H1 (cell line): ENCODE measurements at regions not wholly inside any gene's neighbourhood (a gene's known extent, or its start where the extent isn't known, plus 50 kb on each side); places are given as distances from the start of the nearest gene placed in this dataset.

Experiments used
- CTCF ChIA-PET: fragments of 300-600 bp; sonication (Branson Sonifier 250); formaldehyde crosslinking; loops from one replicate; lab custom pipeline; 2021; ENCODE audit not compliant: partially characterized antibody; lab: Charles Lee
- POLR2A ChIA-PET: fragments of 300-600 bp; sonication (Branson Sonifier 250); formaldehyde crosslinking; loops from one replicate; lab custom pipeline; 2021; ENCODE audit warnings: inconsistent platforms; ENCODE audit not compliant: partially characterized antibody; lab: Charles Lee
- DNase-seq, 2 experiments: peaks; one replicate each; pipeline versions ENCODE4 v3.0.0 to v3.0.0-alpha.2; 2010 to 2022; ENCODE audit warnings: low spot score in 2 of 2, low read depth in 1 of 2, mixed read lengths in 1 of 2
- FAIRE-seq: peaks from 2 replicates; lab custom pipeline; 2011; peaks lifted over from hg19 to GRCh38; lab: Jason Lieb, UNC
- H2AFZ ChIP-seq: 2 replicates; pipeline ENCODE4 v1.8.1; 2012; ENCODE audit warnings: low read length, inconsistent platforms
- H2AK5ac ChIP-seq: 2 replicates; pipeline ENCODE4 v1.6.1; 2013; ENCODE audit warnings: low read depth, low read length
- H2BK120ac ChIP-seq: replicated peaks from 2 replicates; pipeline ENCODE3; 2013; ENCODE audit warnings: low read depth, low read length, inconsistent platforms
- H2BK12ac ChIP-seq: 2 replicates; pipeline ENCODE4 v1.6.1; 2013; ENCODE audit warnings: low read depth, low read length
- H2BK15ac ChIP-seq: 2 replicates; pipeline ENCODE4 v1.6.1; 2013; ENCODE audit warnings: low read length
- H2BK20ac ChIP-seq: 2 replicates; pipeline ENCODE4 v1.6.1; 2013; ENCODE audit warnings: low read length
- H2BK5ac ChIP-seq: 2 replicates; pipeline ENCODE4 v1.6.1; 2013; ENCODE audit warnings: low read depth, low read length
- H3K14ac ChIP-seq: 2 replicates; pipeline ENCODE4 v1.6.1; 2013; ENCODE audit warnings: inconsistent platforms; ENCODE audit not compliant: insufficient read length
- H3K18ac ChIP-seq: 2 replicates; pipeline ENCODE4 v1.6.1; 2013; ENCODE audit warnings: low read length; ENCODE audit errors: extremely low read depth
- H3K23ac ChIP-seq: 2 replicates; pipeline ENCODE4 v1.6.1; 2013; ENCODE audit warnings: inconsistent platforms; ENCODE audit not compliant: insufficient read length
- H3K23me2 ChIP-seq: 2 replicates; pipeline ENCODE4 v1.6.1; 2013; ENCODE audit warnings: low read depth, low read length
- H3K27ac ChIP-seq: 2 replicates; pipeline ENCODE4 v1.6.1; 2011; ENCODE audit warnings: low read depth, low read length, inconsistent platforms
- H3K27me3 ChIP-seq, 4 experiments: replicated peaks in 1 of 4; 1 replicate in 1 of 4; 2 replicates in 3 of 4; pipeline versions ENCODE4 v1.6.1 to v1.8.1; 2011 to 2013; ENCODE audit warnings: low read length in 3 of 4, mild to moderate bottlenecking in 3 of 4, inconsistent platforms in 2 of 4, mixed read lengths in 2 of 4, moderate library complexity in 1 of 4; ENCODE audit not compliant: control insufficient read depth in 3 of 4, insufficient read depth in 3 of 4; ENCODE audit errors: extremely low read depth in 1 of 4
- H3K36me3 ChIP-seq, 4 experiments: 2 replicates each; pipeline versions ENCODE4 v1.6.1 to v1.8.1; 2011 to 2013; ENCODE audit warnings: mild to moderate bottlenecking in 4 of 4, low read length in 3 of 4, moderate library complexity in 2 of 4, control low read depth in 1 of 4, inconsistent platforms in 1 of 4; ENCODE audit not compliant: insufficient read depth in 4 of 4, control insufficient read depth in 2 of 4
- H3K4ac ChIP-seq: replicated peaks from 2 replicates; pipeline ENCODE3; 2013; ENCODE audit warnings: low read length, low read depth, mixed read lengths, inconsistent platforms; ENCODE audit not compliant: insufficient read length
- H3K4me1 ChIP-seq, 4 experiments: replicated peaks in 1 of 4; 1 replicate in 1 of 4; 2 replicates in 3 of 4; pipeline versions ENCODE4 v1.6.1 to v1.8.1; 2011 to 2013; ENCODE audit warnings: low read length in 3 of 4, inconsistent platforms in 2 of 4, mixed read lengths in 1 of 4; ENCODE audit not compliant: insufficient read depth in 4 of 4, control insufficient read depth in 3 of 4
- H3K4me2 ChIP-seq, 2 experiments: 2 replicates each; pipeline versions ENCODE4 v1.6.1 to v1.8.1; 2011 to 2013; ENCODE audit warnings: low read depth in 2 of 2, low read length in 2 of 2, control low read depth in 1 of 2, inconsistent platforms in 1 of 2, mild to moderate bottlenecking in 1 of 2; ENCODE audit not compliant: insufficient read depth in 1 of 2
- H3K4me3 ChIP-seq, 4 experiments: fragments of 200-600, 300-600 bp in 1 of 4; sonication (generic), shearing (Covaris generic), sonication (Bioruptor Twin) in 1 of 4; 2 replicates each; pipeline versions ENCODE4 v1.5.1 to v1.8.1; 2011 to 2016; ENCODE audit warnings: low read length in 4 of 4, low read depth in 3 of 4, control low read depth in 2 of 4, inconsistent platforms in 2 of 4, mild to moderate bottlenecking in 2 of 4, mixed read lengths in 1 of 4, moderate library complexity in 1 of 4; ENCODE audit not compliant: insufficient read depth in 2 of 4; ENCODE audit errors: extremely low read depth in 1 of 4
- H3K56ac ChIP-seq: replicated peaks from 2 replicates; pipeline ENCODE3; 2013; ENCODE audit warnings: low read depth, mild to moderate bottlenecking, mixed read lengths, low read length, inconsistent platforms; ENCODE audit not compliant: insufficient read length
- H3K79me1 ChIP-seq: 2 replicates; pipeline ENCODE4 v1.6.1; 2013; ENCODE audit warnings: low read depth, low read length, control low read depth
- H3K79me2 ChIP-seq, 2 experiments: 2 replicates each; pipeline versions ENCODE4 v1.6.1 to v1.8.1; 2012 to 2013; ENCODE audit warnings: low read length in 2 of 2, mild to moderate bottlenecking in 2 of 2, inconsistent platforms in 1 of 2; ENCODE audit not compliant: insufficient read depth in 2 of 2, control insufficient read depth in 1 of 2
- H3K9ac ChIP-seq, 4 experiments: replicated peaks in 1 of 4; 1 replicate in 1 of 4; 2 replicates in 3 of 4; pipeline versions ENCODE4 v1.6.1 to v1.8.1; 2011 to 2013; ENCODE audit warnings: low read depth in 3 of 4, low read length in 3 of 4, control low read depth in 2 of 4, mild to moderate bottlenecking in 2 of 4, moderate library complexity in 2 of 4, inconsistent platforms in 1 of 4; ENCODE audit errors: extremely low read depth in 1 of 4
- H3K9me3 ChIP-seq, 2 experiments: 2 replicates each; pipeline versions ENCODE4 v1.6.1 to v1.8.1; 2012 to 2013; ENCODE audit warnings: mild to moderate bottlenecking in 2 of 2, moderate library complexity in 2 of 2, control low read depth in 1 of 2, inconsistent platforms in 1 of 2, low read depth in 1 of 2, low read length in 1 of 2, mixed read lengths in 1 of 2; ENCODE audit not compliant: insufficient read depth in 2 of 2
- H4K20me1 ChIP-seq, 2 experiments: replicated peaks in 1 of 2; 2 replicates each; pipeline versions ENCODE3 to v1.8.1; 2011 to 2013; ENCODE audit warnings: inconsistent platforms in 2 of 2, low read length in 2 of 2, mild to moderate bottlenecking in 1 of 2; ENCODE audit not compliant: insufficient read depth in 2 of 2, control insufficient read depth in 1 of 2
- H4K5ac ChIP-seq: 2 replicates; pipeline ENCODE4 v1.6.1; 2013; ENCODE audit warnings: low read length, low read depth, mixed read lengths, inconsistent platforms; ENCODE audit not compliant: insufficient read length
- H4K8ac ChIP-seq: 2 replicates; pipeline ENCODE4 v1.8.0; 2013; ENCODE audit warnings: mild to moderate bottlenecking, moderate library complexity, low read length, inconsistent platforms; ENCODE audit not compliant: insufficient read depth; ENCODE audit errors: extremely low read depth
- H4K91ac ChIP-seq: replicated peaks from 2 replicates; pipeline ENCODE3; 2013; ENCODE audit warnings: low read length, mixed read lengths, inconsistent platforms; ENCODE audit not compliant: insufficient read length
- CBX5 ChIP-seq: fragments of 300-800, 300-1000 bp; sonication (generic); IDR thresholded peaks from 2 replicates; pipeline ENCODE4 v1.7.1; 2016; ENCODE audit warnings: antibody characterized with exemption, low read length, low read depth
- CHD2 ChIP-seq: IDR thresholded peaks from 2 replicates; pipeline ENCODE4 v1.6.1; 2012; ENCODE audit warnings: low read length, improper control_type of control experiment
- EP300 ChIP-seq, 2 experiments: IDR thresholded peaks; 1 replicate in 1 of 2; 2 replicates in 1 of 2; pipeline ENCODE4 v1.6.1; 2011 to 2012; ENCODE audit warnings: low read depth in 2 of 2, low read length in 2 of 2, mild to moderate bottlenecking in 2 of 2, borderline replicate concordance in 1 of 2, inconsistent platforms in 1 of 2, moderate library complexity in 1 of 2
- HDAC2 ChIP-seq, 2 experiments: fragments of 300-600 bp in 1 of 2; sonication (generic) in 1 of 2; IDR thresholded peaks; 2 replicates each; pipeline ENCODE4 v1.6.1; 2011 to 2012; ENCODE audit warnings: low read depth in 2 of 2, low read length in 2 of 2, mild to moderate bottlenecking in 2 of 2, moderate library complexity in 2 of 2, borderline replicate concordance in 1 of 2, inconsistent platforms in 1 of 2
- HDAC6 ChIP-seq: IDR thresholded peaks from one replicate; pipeline ENCODE4 v1.7.1; 2012; ENCODE audit warnings: low read depth, mild to moderate bottlenecking, inconsistent platforms, low read length, moderate library complexity
- KDM4A ChIP-seq: IDR thresholded peaks from one replicate; pipeline ENCODE4 v1.7.1; 2012; ENCODE audit warnings: low read depth, mild to moderate bottlenecking, moderate library complexity, low read length, inconsistent platforms; ENCODE audit not compliant: severe bottlenecking
- MAFK ChIP-seq: IDR thresholded peaks from 2 replicates; pipeline ENCODE4 v1.6.1; 2012; ENCODE audit warnings: low read depth, mild to moderate bottlenecking, improper control_type of control experiment, low read length
- NANOG ChIP-seq: IDR thresholded peaks from 2 replicates; pipeline ENCODE4 v1.6.1; 2011; ENCODE audit warnings: low read length, low read depth, mild to moderate bottlenecking, inconsistent platforms; ENCODE audit not compliant: insufficient read depth, poor library complexity, severe bottlenecking
- POLR2AphosphoS5 ChIP-seq: IDR thresholded peaks from 2 replicates; pipeline ENCODE4 v1.6.1; 2011; ENCODE audit warnings: low read depth, low read length
- RAD21 ChIP-seq, 2 experiments: IDR thresholded peaks in 1 of 2; conservative IDR thresholded peaks in 1 of 2; 2 replicates each; pipeline ENCODE4 v1.6.1; 2011; ENCODE audit warnings: low read depth in 2 of 2, low read length in 2 of 2, improper control_type of control experiment in 1 of 2, inconsistent platforms in 1 of 2, mild to moderate bottlenecking in 1 of 2, moderate library complexity in 1 of 2
- WGBS, 2 experiments: shearing (Covaris generic) in 1 of 2; methylation state at CpG; one replicate each; pipeline versions ENCODE4 v1.1.6 to v1.1.7; 2013 to 2015; ENCODE audit warnings: low lambda C conversion rate in 2 of 2, mixed read lengths in 2 of 2, inconsistent platforms in 1 of 2, low coverage in 1 of 2, missing lambda C conversion rate in 1 of 2; ENCODE audit not compliant: insufficient replicate concordance in 2 of 2, insufficient coverage in 1 of 2, insufficient read length in 1 of 2; ENCODE audit errors: extremely low coverage in 1 of 2, missing lambda C conversion rate in 1 of 2; 5-methylcytosine and 5-hydroxymethylcytosine counted together
- TF ChIP-seq, protein P1 (sequence below), 3 experiments: IDR thresholded peaks; 1 replicate in 2 of 3; 2 replicates in 1 of 3; pipeline versions ENCODE4 v1.5.1 to v1.6.1; 2011; ENCODE audit warnings: low read length in 3 of 3, mild to moderate bottlenecking in 3 of 3, inconsistent platforms in 2 of 3, low read depth in 1 of 3, moderate library complexity in 1 of 3; ENCODE audit not compliant: insufficient read depth in 1 of 3; ENCODE audit errors: control extremely low read depth in 1 of 3

DNA sequence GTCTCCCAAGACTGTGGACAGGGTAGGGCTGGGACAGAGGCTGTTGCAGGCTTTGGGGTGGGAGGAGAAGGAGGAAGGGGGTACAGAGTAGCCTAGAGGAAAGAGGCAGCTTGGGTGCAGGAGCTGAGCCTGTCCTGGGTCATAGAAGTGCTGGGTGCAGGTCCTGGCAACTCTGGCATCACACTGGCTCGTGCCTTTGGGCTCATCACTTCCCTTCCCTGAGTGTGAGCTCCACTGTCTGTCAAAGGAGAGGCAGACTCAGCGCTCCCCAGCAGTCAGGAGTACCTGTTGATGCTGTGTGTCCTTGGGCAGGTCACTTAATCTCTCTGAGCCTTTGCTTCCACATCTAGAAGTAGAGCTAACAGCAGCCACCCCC is 157.1 kb downstream of the PTPRU start:
- H3K4me2 ChIP-seq = no peak overlapping the region
- no peak overlapping the region for H3K27ac ChIP-seq
- 100% methylated on average over 1 of the region's 2 CpGs; no CpG with 5 or more reads in 1 of the 2 experiments for WGBS, 2 experiments
- no peak overlapping the region for H2BK5ac ChIP-seq
- H2BK15ac ChIP-seq = no peak overlapping the region
- no peaks in the 10 kb centered on the region for H3K36me3 ChIP-seq
- no peaks in the 10 kb centered on the region for H3K79me2 ChIP-seq
- no peak overlapping the region for H4K5ac ChIP-seq
- H3K14ac ChIP-seq = no peak overlapping the region
- no peak overlapping the region for H2BK20ac ChIP-seq
- no peak overlapping the region for H2AK5ac ChIP-seq
- no peak overlapping the region for H3K4ac ChIP-seq
- H3K27me3 ChIP-seq = no peaks in the 10 kb centered on the region
- FAIRE-seq (no peak), DNase-seq (peak in 1 of 2 experiments; percentile 32)
- H4K91ac ChIP-seq = no peak overlapping the region
- TF ChIP-seq HDAC6 = no peak
- TF ChIP-seq KDM4A = no peak
- no peak for TF ChIP-seq POLR2AphosphoS5
- no peak for TF ChIP-seq RAD21 (IDR thresholded peaks at IDR 0.05 in 1 of 2, conservative IDR thresholded peaks at IDR 0.05 in 1 of 2; ENCODE audit: low read depth in 2 of 2, low read length in 2 of 2)
- no peak for TF ChIP-seq CHD2
- no peak for TF ChIP-seq EP300 (IDR thresholded peaks at IDR 0.05; ENCODE audit: borderline replicate concordance in 1 of 2, low read depth in 2 of 2, low read length in 2 of 2)
- no peak for TF ChIP-seq NANOG
- TF ChIP-seq MAFK = no peak
- TF ChIP-seq, protein P1, sequence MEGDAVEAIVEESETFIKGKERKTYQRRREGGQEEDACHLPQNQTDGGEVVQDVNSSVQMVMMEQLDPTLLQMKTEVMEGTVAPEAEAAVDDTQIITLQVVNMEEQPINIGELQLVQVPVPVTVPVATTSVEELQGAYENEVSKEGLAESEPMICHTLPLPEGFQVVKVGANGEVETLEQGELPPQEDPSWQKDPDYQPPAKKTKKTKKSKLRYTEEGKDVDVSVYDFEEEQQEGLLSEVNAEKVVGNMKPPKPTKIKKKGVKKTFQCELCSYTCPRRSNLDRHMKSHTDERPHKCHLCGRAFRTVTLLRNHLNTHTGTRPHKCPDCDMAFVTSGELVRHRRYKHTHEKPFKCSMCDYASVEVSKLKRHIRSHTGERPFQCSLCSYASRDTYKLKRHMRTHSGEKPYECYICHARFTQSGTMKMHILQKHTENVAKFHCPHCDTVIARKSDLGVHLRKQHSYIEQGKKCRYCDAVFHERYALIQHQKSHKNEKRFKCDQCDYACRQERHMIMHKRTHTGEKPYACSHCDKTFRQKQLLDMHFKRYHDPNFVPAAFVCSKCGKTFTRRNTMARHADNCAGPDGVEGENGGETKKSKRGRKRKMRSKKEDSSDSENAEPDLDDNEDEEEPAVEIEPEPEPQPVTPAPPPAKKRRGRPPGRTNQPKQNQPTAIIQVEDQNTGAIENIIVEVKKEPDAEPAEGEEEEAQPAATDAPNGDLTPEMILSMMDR (IDR thresholded peaks at IDR 0.05; ENCODE audit: control extremely low read depth in 1 of 3, insufficient read depth in 1 of 3, low read depth in 1 of 3, low read length in 3 of 3) = no peak
- no peak for TF ChIP-seq HDAC2 (IDR thresholded peaks at IDR 0.05; ENCODE audit: borderline replicate concordance in 1 of 2, low read depth in 2 of 2, low read length in 2 of 2)
- no peak for TF ChIP-seq CBX5
- POLR2A ChIA-PET = no interaction called here
- H2BK12ac ChIP-seq = no peak overlapping the region
- H3K79me1 ChIP-seq = no peaks in the 10 kb centered on the region
- no peak overlapping the region for H3K9ac ChIP-seq
- H2BK120ac ChIP-seq = no peak overlapping the region
- H3K9me3 ChIP-seq = no peaks in the 10 kb centered on the region
- H3K23me2 ChIP-seq = no peaks in the 10 kb centered on the region
- CTCF ChIA-PET = interaction anchor here (0.8 to 3.6 kb wide), 9 partner anchors 15 to 311 kb away, joined by 3 to 14 read pairs (median 4); no protein-coding TSS in a partner anchor
- H2AFZ ChIP-seq = no peak overlapping the region
- no peak overlapping the region for H3K18ac ChIP-seq
- 0 out of 7 replicates have a peak, but pooled peaks cover 0 to 2% (median 0%) of the 10 kb centered on the region in 4 experiments for H3K4me1 ChIP-seq
- no peak overlapping the region for H3K4me3 ChIP-seq
- H3K23ac ChIP-seq = no peak overlapping the region
- H4K8ac ChIP-seq = no peak overlapping the region
- no peaks in the 10 kb centered on the region for H4K20me1 ChIP-seq
- H3K56ac ChIP-seq = no peak overlapping the region
